Esophagus squamous epithelium (tissue), 4 donors: ENCODE measurements at regions not wholly inside any gene's neighbourhood (a gene's known extent, or its start where the extent isn't known, plus 50 kb on each side); places are given as distances from the start of the nearest gene placed in this dataset.

Source experiments
- POLR2A ChIP-seq, 4 donors: fragments of 450-650 bp; IDR thresholded peaks; one replicate each; pipeline ENCODE4 v1.6.1; 2017; ENCODE audit warnings: antibody characterized with exemption in 4 of 4, mild to moderate bottlenecking in 4 of 4, moderate library complexity in 3 of 4
- TF ChIP-seq, protein P1 (sequence below), 6 experiments: fragments of 450-650 bp in 4 of 6; fragments of 200-600 bp in 2 of 6; sonication (generic) in 2 of 6; IDR thresholded peaks; one replicate each; pipeline ENCODE4 v1.5.1; 2016 to 2019; ENCODE audit warnings: antibody characterized with exemption in 6 of 6, mild to moderate bottlenecking in 4 of 6, moderate library complexity in 4 of 6

DNA sequence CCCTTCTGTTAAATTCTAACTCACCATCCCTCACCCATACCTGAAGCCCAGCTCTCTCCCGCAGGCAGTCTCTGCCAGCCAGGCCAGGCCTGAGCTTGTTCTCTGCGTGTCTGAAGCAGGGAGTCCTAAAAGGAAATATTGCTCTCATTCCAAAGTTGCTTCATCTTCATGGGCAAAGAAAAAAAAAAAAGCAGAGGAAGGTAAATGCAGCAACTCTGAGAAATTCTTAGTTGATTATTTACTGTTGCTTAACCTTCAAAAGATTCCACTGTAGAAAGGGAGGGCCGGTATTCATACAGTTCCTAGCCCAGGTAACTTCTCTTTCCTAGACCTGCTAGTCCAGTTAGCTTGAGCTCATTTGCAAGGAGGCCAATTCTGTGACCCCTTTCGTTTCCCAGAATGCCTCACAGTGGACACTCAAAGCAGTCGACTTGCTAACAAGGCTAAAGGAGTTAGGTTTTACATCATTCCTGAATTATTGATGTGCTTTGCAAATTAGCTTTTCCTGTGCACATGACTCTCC, 193.5 kb upstream of the EEA1 start:
- TF ChIP-seq, protein P1, sequence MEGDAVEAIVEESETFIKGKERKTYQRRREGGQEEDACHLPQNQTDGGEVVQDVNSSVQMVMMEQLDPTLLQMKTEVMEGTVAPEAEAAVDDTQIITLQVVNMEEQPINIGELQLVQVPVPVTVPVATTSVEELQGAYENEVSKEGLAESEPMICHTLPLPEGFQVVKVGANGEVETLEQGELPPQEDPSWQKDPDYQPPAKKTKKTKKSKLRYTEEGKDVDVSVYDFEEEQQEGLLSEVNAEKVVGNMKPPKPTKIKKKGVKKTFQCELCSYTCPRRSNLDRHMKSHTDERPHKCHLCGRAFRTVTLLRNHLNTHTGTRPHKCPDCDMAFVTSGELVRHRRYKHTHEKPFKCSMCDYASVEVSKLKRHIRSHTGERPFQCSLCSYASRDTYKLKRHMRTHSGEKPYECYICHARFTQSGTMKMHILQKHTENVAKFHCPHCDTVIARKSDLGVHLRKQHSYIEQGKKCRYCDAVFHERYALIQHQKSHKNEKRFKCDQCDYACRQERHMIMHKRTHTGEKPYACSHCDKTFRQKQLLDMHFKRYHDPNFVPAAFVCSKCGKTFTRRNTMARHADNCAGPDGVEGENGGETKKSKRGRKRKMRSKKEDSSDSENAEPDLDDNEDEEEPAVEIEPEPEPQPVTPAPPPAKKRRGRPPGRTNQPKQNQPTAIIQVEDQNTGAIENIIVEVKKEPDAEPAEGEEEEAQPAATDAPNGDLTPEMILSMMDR (IDR thresholded peaks at IDR 0.05), result no peak
- no peak for TF ChIP-seq POLR2A (IDR thresholded peaks at IDR 0.05)
